ENCODE measurements at regions not wholly inside any gene's neighbourhood (a gene's known extent, or its start where the extent isn't known, plus 50 kb on each side); places are given as distances from the start of the nearest gene placed in this dataset.
"Not testable (repeated sequence)": the region's sequence is repeated elsewhere in the genome, so short reads cannot be mapped to it uniquely, and the experiment has no call there.

DNA sequence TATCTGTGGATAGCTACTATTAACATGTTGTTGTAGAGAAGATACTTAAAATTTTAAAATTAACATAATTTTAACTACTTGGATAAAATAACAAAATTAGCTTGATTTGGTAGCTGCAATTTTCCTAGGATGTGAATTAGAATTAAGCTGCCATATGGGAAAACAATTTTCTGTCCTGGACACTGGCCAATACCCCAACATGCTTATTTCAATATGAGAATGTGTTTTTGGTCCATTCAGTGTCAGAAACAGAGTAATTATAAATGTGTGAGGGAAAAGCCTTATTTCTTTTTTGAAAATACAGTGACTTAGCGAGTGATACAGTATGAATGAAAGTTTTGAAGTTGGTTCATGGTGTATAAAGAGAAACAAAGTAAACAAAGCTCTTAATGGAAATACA, 948.3 kb upstream of the GYPC start:
- DNase-seq (ENCODE audit: low spot score), result no peak

DNA sequence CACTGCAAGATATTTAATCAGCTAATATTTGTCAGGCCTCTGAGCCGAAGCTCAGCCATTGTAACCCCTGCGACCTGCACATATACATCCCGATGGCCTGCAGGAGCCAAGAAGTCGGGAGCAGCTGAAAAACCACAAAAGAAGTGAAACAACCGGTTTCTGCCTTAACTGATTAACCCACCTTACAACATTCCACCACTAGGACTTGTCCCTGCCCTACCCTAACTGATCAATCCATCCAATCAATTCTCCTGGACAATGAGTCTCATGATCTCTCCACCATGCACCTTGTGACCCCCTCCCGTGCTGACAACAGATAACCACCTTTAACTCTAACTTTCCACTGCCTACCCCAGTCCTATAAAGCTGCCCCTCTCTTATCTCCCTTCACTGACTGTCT, 945.4 kb upstream of the GYPC start:
- no peak for DNase-seq (ENCODE audit: low spot score)

DNA sequence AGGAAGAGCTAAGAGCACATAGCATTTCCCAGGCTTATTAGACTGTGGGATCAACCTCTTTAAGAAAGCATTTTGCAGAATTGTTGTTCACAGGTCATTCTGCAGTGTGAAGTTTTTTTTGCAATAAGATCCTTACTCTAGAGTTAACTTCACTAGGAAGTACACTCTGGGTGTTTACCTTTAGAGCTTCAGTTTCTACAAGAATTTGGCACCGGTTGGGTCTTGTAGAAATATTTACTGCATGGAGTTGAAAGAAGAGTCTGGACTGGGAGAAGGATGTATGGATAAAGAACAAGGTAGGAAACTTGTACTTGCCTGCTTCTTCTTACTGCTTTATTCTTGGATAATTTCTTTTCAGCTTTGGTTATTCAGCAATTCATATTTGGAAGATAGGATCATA, 944.9 kb upstream of the GYPC start:
- no peak for DNase-seq (ENCODE audit: low spot score)

DNA sequence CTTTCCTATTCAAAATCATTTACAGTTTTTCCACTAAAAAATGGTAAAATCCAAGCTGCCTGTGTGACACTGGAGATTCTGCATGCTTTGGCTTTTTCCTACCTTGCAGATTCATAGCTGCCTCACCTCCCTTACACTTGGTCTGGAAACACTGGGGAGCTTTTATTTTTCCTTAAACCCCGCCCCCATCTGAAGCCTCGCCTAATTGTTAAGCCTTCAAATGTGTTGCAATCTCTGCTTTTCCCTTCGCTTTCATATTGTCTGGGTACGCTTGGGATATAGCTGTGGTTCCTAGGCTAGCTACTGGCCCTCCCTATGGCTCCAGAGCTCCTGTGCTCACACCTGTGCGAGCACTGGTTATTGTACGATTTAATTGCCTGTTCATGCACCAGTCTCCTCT, 942.4 kb upstream of the GYPC start:
- DNase-seq (ENCODE audit: low spot score), result no peak

DNA sequence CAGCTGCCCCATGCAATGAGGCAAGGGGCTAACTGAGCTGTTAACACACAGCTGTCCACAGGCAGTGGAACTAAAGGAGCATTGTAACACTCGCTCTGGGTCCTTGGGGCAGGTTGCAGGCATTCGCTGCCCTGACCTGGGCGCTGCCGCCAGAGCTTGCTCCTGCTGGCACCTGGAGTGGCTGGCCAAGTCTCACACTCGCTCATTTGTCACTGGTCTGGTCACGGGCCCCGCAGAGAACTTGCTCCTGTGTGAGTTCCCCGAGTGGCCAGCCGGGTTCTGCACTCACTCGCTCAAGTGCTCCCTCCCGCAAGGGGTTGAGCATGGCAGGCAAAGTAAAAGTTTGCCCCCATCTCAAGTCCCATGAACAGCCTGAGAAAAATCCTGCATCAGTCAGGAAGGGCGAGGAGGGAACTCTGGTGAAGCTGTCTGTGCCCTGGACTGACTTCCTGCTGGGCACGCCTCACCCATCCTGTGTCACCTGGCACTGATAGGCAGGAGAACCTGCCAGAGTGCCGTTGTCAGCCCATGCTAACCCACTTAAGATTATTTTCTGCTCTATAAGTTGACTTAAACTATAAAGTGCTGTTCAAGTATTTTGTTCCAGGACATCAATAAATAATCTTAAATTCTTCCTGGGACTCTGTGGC, 934.8 kb upstream of the GYPC start:
- no peak for DNase-seq (ENCODE audit: low spot score)

DNA sequence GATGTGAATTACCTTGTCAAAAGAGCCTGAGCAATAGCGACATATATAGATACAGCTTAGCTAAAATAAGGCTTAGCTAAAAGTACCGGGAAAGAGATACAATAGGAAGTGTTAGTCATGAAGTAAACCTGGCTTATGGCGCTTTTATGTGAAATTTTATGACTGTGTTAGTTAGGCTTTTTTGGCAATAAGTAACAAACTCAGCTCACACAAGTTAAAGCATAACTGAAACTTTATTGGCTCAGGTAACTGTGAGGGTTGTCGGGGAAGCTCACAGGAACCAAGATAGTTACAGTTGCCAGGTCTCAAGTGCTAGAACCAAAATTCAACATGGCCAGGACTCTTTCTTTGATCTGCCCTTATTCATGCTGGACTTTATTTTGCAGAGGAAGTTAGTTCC, 925.0 kb upstream of the GYPC start:
- DNase-seq (ENCODE audit: low spot score), result no peak

DNA sequence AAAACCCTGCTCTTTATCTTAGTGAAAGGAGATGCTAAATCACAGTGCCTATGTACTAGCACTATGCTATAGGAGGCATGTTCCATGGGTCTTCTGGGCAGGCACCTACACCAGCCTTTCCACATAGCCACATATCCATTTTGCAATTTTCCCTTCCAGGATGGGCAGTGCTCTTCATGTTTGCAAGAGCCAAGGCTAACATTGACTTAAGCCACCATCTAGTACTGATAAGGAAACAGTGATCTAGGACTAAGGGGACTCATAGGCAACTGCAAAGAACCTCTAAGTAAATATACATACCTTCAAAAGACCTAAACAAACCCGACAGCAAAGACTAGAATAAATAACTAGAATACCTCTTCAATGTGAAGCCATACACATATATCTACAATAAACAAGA, 919.7 kb upstream of the GYPC start:
- DNase-seq (ENCODE audit: low spot score), result no peak

DNA sequence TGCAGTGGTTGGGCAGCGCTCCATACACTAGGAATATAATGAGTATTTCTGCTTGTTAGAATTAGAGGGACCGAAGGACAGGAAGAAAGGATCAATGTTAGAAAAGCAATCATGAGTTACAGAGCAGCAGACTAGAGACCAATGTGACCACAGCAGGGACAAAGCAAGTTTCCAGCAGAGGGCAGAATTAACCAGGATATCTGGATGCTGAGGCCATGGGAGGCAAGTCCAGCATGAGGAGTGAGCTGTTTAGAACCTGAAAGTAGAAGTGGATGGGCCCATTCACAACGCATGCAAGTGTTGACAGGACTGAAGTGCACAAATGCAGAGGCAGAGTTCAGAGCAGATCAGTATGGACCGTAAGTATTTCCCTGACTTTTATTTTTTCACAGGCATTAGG, 910.4 kb upstream of the GYPC start:
- DNase-seq (ENCODE audit: low spot score), result peak; percentile 90

DNA sequence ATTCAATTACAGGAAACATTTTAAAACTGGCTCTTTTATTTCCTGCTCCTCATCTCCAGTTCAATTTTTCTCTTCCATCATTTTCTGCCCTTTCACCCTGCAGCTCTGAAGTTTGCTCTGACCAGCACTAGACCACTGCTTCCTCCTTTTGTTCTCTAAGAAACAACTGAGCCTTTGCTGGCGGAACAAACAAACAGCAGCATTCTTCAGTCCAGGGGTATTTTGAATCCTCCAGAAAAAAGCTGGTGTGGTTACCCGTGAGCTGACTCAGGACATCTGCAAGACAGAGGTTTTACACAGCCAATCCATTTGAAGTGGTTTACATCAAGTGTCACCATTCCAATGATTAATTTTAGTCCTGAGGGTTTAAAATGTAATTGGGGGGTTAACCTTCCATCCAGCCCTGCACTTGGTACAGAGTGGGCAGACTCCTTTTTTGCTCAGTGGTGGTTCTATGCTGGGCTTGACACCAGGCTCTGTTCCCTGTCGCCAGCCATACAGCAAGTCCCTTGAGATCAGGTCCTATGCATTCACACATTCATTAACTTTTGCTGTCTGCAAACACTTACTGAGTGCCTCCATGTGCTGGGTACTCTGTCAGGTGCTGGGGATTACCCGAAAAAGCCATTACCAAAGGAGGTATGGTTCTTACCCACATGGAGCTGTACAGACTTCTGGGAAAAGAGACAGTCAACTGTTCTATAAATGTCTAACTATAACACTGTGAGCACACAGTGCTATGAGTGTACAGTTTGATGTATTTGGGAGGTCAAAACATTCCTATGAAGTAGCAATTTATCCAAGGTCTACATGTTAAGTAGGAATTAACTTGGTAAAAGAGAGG, 909.4 kb upstream of the GYPC start:
- no peak for DNase-seq (ENCODE audit: low spot score)

DNA sequence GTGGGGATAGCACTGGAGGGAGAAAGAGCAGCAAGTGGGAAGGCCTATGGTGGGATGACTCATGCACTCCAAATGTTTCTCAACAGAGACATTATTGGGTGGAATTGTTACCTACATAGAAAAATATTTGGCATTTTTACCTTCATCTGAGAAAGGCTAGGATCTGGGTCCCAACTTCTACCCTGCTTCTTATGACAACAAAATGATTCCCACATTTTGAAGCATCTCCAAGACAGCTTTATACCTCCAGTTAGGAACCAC, 908.9 kb upstream of the GYPC start:
- no peak for DNase-seq (ENCODE audit: low spot score)

DNA sequence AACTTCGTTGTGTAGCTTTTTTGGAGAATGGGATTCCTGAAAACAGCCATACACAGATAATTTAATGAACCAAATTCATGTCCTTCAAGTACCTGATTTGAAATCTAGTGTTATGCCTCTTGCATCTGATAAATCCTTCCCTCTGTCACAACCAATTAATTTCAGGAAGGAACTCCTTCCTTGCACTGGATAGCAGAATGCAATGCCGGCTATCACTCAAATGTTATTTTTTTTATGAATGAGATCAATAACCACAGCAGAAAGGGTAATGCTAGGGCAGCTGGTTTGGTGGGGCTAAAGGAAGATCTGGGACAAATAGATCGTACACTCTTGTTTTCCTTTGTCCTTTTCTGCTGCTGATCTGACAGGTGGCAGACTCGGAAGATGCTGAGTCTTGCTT, 899.5 kb upstream of the GYPC start:
- no peak for DNase-seq (ENCODE audit: low spot score)

DNA sequence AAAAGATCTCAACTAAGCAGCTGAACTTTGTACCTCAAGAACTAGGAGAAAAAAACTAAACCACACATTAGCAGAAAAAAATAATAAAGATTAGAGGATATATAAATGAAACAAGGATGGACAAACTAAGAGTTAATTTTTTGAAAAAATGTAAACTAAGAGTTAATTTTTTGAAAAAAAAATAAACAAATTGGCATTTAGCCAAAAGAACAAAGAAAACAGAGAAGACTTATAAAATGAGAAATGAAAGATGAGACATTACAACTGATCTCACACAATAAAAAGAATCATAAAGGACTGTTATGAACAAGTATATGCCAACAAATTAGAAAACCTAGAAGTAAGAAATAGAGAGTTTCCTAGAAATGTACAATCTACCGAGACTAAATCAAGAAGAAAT, 859.2 kb upstream of the GYPC start:
- no peak for DNase-seq (ENCODE audit: low spot score)

DNA sequence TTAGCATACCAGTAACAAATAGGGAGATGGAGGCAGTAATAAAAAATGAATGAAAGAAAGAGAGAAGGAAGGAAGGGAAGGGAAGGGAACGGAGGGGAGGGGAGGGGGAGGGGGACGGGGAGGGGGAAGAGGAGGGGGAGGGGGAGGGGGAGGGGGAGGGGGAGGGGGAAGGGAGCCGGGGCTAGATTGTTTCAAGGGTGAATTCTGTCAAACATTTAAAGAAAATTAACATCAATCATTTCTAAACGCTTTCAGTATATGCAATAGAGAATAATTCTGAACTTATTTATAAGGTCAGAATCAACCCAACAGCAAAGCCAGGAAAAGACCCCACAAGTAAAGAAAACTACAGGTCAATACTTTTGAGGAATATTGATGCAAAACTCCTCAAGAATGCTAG, 858.8 kb upstream of the GYPC start:
- DNase-seq (ENCODE audit: low spot score), result no peak

DNA sequence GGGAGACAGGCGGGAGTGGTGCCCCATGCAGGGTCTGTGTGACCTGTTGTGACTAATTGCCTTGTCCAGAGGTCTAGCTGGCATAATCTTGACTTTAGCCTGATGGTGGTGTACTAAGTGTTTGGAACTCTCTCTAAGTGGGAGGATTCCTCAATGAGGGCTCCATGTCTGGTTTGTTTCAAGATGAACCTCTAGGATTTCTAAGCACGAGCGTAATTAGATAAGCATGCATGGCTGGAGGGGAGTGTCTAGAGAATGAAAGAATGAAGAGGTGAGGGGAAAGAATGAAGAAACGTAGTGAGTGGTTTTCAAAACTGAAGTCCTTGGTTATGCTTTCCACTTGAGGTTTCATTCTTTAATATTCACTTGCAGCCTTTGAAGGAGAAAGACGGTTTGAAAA, 833.2 kb upstream of the GYPC start:
- DNase-seq (ENCODE audit: low spot score), result no peak

DNA sequence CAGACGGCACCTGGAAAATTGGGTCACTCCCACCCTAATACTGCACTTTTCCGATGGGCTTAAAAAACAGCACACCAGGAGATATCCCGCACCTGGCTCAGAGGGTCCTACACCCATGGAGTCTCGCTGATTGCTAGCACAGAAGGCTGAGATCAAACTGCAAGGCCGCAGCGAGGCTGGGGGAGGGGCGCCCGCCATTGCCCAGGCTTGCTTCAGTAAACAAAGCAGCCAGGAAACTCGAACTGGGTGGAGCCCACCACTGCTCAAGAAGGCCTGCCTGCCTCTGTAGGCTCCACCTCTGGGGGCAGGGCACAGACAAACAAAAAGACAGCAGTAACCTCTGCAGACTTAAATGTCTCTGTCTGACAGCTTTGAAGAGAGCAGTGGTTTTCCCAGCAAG, 830.2 kb upstream of the GYPC start:
- not testable (repeated sequence) for DNase-seq (ENCODE audit: low spot score)

DNA sequence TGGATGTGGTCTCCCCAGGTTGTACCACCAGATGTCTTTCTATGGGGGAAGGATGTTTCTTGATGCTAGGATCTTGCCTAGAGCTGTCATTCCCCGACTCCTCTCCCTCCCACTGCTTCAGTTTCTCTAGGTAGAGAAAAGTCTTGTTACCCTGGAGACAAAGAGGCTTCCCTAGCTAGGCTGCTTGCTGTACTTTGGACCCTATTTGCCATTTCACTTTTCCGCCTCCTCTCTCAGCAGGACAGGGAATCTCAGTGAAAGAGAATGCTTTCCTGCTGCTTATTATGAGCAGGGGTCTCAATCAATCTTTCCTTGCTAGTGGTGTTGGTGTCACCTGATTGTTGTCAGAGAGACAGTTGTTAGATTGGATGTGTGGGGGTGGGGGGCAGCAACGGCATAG, 818.8 kb upstream of the GYPC start:
- no peak for DNase-seq (ENCODE audit: low spot score)

DNA sequence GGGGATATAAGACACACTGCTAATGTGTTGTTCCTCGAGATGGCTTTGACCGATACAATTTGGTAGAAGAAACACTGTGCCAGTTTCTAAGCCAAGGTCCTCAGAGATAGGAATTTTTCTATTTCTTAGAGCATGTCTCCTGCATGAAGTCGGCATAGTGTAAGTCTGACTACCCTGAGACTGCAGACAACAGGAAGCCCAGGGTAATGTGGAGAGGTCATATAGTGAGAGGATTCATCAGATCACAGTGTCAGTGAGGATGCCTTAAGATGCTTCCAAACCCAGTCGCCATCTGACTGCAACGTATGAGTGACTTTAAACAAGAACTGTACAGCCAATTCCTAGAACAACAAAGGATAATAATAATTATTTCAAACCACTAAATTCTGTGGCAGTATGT, 818.3 kb upstream of the GYPC start:
- DNase-seq (ENCODE audit: low spot score), result no peak

DNA sequence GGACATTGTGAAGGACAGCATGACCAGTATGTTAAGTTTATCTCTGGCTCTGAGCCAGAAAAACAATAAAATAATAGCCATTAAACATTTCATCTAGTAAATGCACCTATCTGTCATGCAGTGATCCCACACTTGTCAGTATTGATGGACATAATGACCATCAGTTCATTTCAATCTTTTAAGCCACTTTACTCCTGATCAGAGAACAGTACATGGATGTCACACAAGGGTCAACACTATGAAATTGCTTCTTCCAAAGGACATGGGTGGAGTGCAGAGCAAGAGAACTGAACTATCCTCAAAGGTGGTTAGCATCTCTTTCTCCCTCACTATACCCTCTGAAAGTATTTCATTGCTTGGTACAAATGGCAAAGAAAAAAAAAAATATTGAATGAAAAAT, 816.0 kb upstream of the GYPC start:
- no peak for DNase-seq (ENCODE audit: low spot score)

DNA sequence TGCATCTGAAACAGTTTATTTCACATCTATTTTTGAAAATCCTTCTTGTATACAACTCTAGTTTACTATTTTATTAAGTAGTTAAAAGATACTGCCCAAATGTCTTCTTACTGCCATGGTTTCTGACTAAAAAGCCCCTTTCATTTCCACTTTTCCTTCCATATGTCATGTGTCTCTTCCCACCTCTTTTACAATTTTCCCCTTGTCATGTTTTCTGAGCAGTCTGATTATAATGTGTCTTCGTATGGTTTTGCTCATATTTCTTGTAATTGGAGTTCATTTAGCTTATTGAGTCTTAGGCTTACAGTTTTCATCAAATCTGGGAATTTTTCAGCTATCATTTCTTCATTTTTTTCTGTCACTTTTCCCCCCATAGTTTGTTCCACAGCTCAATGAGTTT, 813.9 kb upstream of the GYPC start:
- no peak for DNase-seq (ENCODE audit: low spot score)

DNA sequence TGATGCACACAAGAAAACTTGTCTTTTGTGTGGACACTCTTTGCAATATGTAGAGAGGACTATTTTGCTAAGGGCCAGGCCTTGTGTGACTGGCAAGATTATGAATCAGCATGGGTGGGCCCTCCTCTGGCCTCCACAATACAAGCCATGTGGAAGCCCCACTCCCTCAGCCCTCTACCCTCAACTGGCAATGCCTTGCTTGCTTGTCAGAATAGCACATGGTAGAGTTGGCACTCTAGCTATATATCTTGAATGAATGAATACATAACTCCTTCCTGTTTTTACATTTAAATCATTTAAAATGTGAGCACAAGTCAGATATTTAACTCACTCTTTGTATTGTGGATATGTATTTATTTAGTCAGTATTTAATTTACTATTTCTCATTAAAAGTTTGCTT, 805.4 kb upstream of the GYPC start:
- no peak for DNase-seq (ENCODE audit: low spot score)

DNA sequence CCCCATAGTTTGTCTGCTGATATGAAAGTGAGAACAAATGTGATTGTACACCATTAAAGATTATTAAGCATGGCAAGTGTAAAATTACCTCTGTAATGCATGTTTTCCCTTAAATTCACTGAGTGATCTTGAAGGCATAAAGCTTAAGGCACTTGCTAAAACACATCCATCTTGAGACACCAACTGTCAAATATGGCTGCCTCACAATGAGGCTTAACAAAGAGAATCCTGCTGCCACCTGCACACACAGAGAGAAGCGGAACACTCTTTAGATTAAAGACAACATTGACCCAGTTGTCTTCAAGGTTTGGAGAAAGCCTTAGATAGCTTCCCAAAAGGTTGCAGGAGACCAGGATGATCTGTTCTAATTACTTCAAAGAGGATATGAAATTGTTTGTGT, 803.6 kb upstream of the GYPC start:
- DNase-seq (ENCODE audit: low spot score), result no peak

DNA sequence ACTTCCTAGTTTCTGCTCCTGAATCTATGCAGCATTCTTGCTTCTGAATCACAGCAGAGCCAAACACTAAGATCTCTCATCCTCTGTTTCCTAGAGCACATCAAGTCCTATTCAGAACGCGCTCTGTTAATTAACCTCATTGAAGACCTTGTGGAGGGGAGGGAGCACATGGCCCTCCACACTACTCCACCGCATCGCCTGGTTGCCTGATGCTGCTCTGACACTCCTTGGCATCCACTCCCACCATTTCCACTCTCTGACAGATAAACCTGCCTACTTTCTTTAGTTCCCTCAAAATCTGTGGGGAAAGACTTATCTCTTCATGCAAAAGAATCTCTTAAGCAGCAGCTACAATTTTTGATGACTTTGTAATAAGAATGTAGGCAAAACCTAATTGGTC, 802.3 kb upstream of the GYPC start:
- no peak for DNase-seq (ENCODE audit: low spot score)

DNA sequence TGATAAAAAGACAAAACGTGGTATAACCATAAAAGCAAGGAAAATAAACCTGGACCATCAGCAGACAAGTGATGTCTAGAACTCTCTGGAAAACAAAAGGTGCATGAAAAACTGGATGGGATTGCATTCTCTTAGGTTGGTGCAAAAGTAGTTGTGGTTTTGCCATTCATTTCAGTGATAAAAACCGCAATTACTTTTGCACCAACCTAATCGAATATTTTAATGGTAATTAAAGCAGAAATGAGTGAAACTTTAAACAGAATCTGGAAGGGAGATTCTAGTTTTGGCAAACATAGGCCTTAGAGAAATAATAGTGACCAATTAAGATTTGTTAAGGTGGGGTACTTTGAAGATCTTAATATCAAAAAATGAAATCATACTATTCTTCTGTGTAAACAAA, 800.8 kb upstream of the GYPC start:
- no peak for DNase-seq (ENCODE audit: low spot score)

Measured in pons (tissue), 1 donor.